GM12892 (cell line): ENCODE measurements at regions not wholly inside any gene's neighbourhood (a gene's known extent, or its start where the extent isn't known, plus 50 kb on each side); places are given as distances from the start of the nearest gene placed in this dataset.

Source experiments
- POLR2A ChIP-seq: IDR thresholded peaks from 2 replicates; pipeline ENCODE4 v1.6.1; 2011; ENCODE audit warnings: low read depth, low read length, control low read depth
- TAF1 ChIP-seq: IDR thresholded peaks from 2 replicates; pipeline ENCODE4 v1.6.1; 2011; ENCODE audit warnings: low read depth, mild to moderate bottlenecking, control low read depth, low read length, borderline replicate concordance

DNA sequence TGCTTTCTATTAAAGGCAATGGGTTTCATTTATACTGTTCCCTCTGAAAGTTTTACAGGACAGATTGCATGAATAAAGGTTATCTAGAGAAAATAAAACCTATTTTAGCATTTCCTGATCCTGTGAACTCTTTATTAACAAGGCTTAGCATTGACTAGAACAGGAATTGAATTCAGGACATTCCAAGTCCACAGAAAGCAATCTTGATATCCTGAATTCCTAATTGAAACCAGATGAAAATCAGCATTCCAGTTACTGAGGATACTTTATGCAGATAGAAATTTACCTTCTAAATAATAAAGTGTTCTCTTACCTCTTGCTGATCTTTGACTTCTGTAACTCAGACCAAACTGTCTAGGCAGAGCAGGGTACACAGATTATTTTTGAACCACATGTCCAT lies 151.4 kb downstream of the ZNF518B start:
- no peak for TF ChIP-seq POLR2A
- no peak for TF ChIP-seq TAF1
